ENCODE measurements at regions not wholly inside any gene's neighbourhood (a gene's known extent, or its start where the extent isn't known, plus 50 kb on each side); places are given as distances from the start of the nearest gene placed in this dataset.

DNA sequence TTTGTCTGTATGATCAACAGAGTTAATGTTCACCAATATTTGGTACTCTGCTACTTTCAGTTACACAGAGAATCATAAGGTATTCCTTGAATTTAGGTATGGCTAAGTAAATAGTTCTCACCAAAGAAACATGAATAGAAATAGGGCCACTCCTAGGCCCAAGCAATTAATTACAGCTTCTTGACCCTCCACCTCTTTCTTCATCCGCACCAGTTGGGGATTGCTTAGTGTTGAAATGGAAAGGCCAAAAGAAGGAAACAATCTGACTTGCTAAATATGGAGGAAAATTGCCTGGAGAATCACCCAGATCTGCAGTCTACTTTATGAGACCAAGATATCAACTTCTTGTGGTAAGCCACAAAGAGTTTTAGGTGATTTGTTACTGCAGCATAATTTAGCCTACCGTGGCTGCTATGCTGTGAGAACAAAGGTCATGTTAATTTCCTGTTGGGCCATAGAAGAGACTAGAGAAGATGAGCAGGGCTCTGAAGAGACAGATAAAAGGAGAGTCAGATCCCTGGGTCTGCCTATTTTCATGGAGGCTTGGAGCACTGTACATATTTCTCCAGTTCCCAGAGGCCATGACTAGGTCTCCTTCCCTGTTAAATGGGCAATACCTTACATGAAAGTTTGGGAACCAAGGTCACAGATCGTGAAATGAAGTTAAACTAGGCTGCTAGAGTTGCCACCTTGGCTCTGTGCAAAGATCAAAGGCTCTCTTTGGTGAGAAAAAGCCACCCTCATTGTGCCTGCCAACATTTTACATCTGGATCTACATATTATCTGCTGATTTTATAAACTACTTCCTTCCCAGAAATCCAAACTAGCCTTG is 93.3 kb upstream of the GDF10 start:
- Histone ChIP-seq H3K4me1 (ENCODE audit: control insufficient read depth in 4 of 4, insufficient read depth in 4 of 4, low read length in 3 of 4) (no peaks in the 10 kb centered on the region), H3K4me3 (ENCODE audit: low read depth in 1 of 3, low read length in 3 of 3) (no peak overlapping the region), H3K27ac (ENCODE audit: low read depth in 1 of 2, low read length in 2 of 2) (no peak overlapping the region), H3K36me3 (ENCODE audit: control insufficient read depth in 4 of 4, insufficient read depth in 3 of 4, low read depth in 1 of 4, low read length in 3 of 4) (no peaks in the 10 kb centered on the region), H3K9me3 (ENCODE audit: control insufficient read depth in 4 of 4, low read length in 3 of 4) (no peaks in the 10 kb centered on the region), H3K27me3 (ENCODE audit: control insufficient read depth in 4 of 4, insufficient read depth in 4 of 4, low read length in 3 of 4) (no peaks in the 10 kb centered on the region), H3K9ac (ENCODE audit: low read depth in 1 of 2, low read length in 2 of 2) (no peak overlapping the region)
- WGBS: 61% methylated on average over 3 of the region's 3 CpGs
- TF ChIP-seq FOXA2 (IDR thresholded peaks at IDR 0.05) (no peak), HNF4G (IDR thresholded peaks at IDR 0.05) (no peak), JUND (IDR thresholded peaks at IDR 0.05) (no peak), RXRA (IDR thresholded peaks at IDR 0.05) (no peak), SP1 (IDR thresholded peaks at IDR 0.05) (no peak), EGR1 (IDR thresholded peaks at IDR 0.05; ENCODE audit: low read depth in 2 of 2) (no peak), GABPA (IDR thresholded peaks at IDR 0.05 in 1 of 2, conservative IDR thresholded peaks at IDR 0.05 in 1 of 2) (no peak), HNF4A (conservative IDR thresholded peaks at IDR 0.05) (no peak), FOXA1 (IDR thresholded peaks at IDR 0.05) (no peak), NR2F2 (IDR thresholded peaks at IDR 0.05) (no peak), YY1 (IDR thresholded peaks at IDR 0.05) (no peak), TAF1 (conservative IDR thresholded peaks at IDR 0.05) (no peak)
- TF ChIP-seq, protein P1, sequence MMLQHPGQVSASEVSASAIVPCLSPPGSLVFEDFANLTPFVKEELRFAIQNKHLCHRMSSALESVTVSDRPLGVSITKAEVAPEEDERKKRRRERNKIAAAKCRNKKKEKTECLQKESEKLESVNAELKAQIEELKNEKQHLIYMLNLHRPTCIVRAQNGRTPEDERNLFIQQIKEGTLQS (IDR thresholded peaks at IDR 0.05): no peak
- TF ChIP-seq, protein P2, sequence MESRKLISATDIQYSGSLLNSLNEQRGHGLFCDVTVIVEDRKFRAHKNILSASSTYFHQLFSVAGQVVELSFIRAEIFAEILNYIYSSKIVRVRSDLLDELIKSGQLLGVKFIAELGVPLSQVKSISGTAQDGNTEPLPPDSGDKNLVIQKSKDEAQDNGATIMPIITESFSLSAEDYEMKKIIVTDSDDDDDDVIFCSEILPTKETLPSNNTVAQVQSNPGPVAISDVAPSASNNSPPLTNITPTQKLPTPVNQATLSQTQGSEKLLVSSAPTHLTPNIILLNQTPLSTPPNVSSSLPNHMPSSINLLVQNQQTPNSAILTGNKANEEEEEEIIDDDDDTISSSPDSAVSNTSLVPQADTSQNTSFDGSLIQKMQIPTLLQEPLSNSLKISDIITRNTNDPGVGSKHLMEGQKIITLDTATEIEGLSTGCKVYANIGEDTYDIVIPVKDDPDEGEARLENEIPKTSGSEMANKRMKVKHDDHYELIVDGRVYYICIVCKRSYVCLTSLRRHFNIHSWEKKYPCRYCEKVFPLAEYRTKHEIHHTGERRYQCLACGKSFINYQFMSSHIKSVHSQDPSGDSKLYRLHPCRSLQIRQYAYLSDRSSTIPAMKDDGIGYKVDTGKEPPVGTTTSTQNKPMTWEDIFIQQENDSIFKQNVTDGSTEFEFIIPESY (IDR thresholded peaks at IDR 0.05): no peak
- DNase-seq (ENCODE audit: low spot score): no peak

DNA sequence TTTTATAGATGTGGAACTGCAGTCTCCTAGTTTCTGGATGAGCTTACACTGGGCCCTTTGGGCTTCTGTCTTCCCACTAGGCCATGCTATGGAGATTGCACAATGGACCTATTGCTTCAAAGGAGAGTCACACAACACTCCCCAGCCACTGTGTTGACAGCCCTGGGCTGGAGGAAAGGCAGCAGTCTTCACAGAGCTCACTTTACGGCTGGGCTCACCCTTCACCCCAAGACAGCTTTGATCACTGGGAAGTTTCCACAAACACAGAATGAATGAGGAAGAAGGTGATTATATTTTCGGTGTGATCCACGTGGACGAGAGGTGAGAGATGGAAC is 92.7 kb upstream of the GDF10 start:
- 83% methylated on average over 4 of the region's 4 CpGs for WGBS
- TF ChIP-seq, protein P3, sequence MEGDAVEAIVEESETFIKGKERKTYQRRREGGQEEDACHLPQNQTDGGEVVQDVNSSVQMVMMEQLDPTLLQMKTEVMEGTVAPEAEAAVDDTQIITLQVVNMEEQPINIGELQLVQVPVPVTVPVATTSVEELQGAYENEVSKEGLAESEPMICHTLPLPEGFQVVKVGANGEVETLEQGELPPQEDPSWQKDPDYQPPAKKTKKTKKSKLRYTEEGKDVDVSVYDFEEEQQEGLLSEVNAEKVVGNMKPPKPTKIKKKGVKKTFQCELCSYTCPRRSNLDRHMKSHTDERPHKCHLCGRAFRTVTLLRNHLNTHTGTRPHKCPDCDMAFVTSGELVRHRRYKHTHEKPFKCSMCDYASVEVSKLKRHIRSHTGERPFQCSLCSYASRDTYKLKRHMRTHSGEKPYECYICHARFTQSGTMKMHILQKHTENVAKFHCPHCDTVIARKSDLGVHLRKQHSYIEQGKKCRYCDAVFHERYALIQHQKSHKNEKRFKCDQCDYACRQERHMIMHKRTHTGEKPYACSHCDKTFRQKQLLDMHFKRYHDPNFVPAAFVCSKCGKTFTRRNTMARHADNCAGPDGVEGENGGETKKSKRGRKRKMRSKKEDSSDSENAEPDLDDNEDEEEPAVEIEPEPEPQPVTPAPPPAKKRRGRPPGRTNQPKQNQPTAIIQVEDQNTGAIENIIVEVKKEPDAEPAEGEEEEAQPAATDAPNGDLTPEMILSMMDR (IDR thresholded peaks at IDR 0.05; ENCODE audit: low read depth, low read length, missing input control): no peak
- TF ChIP-seq HNF4G (IDR thresholded peaks at IDR 0.05) (no peak), GABPA (IDR thresholded peaks at IDR 0.05 in 1 of 2, conservative IDR thresholded peaks at IDR 0.05 in 1 of 2) (no peak), JUND (IDR thresholded peaks at IDR 0.05) (no peak), FOXA2 (IDR thresholded peaks at IDR 0.05) (no peak)
- TF ChIP-seq, protein P2 (IDR thresholded peaks at IDR 0.05): no peak
- no peaks in the 10 kb centered on the region for H3K27me3 ChIP-seq (ENCODE audit: control insufficient read depth in 4 of 4, insufficient read depth in 4 of 4, low read length in 3 of 4)
- no peaks in the 10 kb centered on the region for H3K36me3 ChIP-seq (ENCODE audit: control insufficient read depth in 4 of 4, insufficient read depth in 3 of 4, low read depth in 1 of 4, low read length in 3 of 4)
- no peaks in the 10 kb centered on the region for H3K9me3 ChIP-seq (ENCODE audit: control insufficient read depth in 4 of 4, low read length in 3 of 4)
- peak; percentile 4 for DNase-seq (ENCODE audit: low spot score)
- no peak overlapping the region for H3K9ac ChIP-seq (ENCODE audit: low read depth in 1 of 2, low read length in 2 of 2)
- no peaks in the 10 kb centered on the region for H3K4me1 ChIP-seq (ENCODE audit: control insufficient read depth in 4 of 4, insufficient read depth in 4 of 4, low read length in 3 of 4)
- no peak overlapping the region for H3K27ac ChIP-seq (ENCODE audit: low read depth in 1 of 2, low read length in 2 of 2)
- H3K4me3 ChIP-seq (ENCODE audit: low read depth in 1 of 3, low read length in 3 of 3): no peak overlapping the region

Data from liver (tissue), 8 donors.